HG03159 (cell line): ENCODE measurements at regions not wholly inside any gene's neighbourhood (a gene's known extent, or its start where the extent isn't known, plus 50 kb on each side); places are given as distances from the start of the nearest gene placed in this dataset.
"Not testable (repeated sequence)": the region's sequence is repeated elsewhere in the genome, so short reads cannot be mapped to it uniquely, and the experiment has no call there.

ENCODE experiments used
- ATAC-seq: cut with Tn5 transposase; IDR thresholded peaks from one replicate; pipeline ENCODE4 v1.9.1; 2021; ENCODE audit warnings: mild to moderate bottlenecking, moderate library complexity; ENCODE audit not compliant: unreplicated experiment

DNA sequence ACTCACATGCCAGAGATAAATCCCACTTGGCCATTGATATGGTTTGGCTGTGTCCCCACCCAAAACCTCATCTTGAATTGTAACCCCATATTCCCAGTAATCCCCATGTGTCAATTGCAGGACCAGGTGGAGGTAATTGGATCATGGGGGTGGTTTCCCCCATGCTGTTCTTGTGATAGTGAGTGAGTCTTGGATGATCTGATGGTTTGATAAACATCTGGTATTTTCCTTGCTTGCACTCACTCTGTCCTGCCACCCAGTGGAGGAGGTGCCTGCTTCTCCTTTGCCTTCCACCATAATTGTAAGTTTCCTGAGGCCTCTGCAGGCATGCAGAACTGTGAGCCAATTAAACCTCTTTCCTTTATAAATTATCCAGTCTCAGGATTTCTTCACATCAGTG lies 50.4 kb upstream of the B3GAT2 start:
- not testable (repeated sequence) for ATAC-seq

GRCh38 chr6:71011871-71012371 lies 55.1 kb upstream of the B3GAT2 start:
- ATAC-seq: no peak

GRCh38 chr6:71012866-71013469 lies 56.1 kb upstream of the B3GAT2 start:
- ATAC-seq: peak; percentile 77

- ATAC-seq: no peak
These were observed 58.5 kb upstream of the B3GAT2 start for GRCh38 chr6:71015392-71015791.

GRCh38 chr6:71028236-71028876 lies 71.5 kb upstream of the B3GAT2 start:
- no peak for ATAC-seq

DNA sequence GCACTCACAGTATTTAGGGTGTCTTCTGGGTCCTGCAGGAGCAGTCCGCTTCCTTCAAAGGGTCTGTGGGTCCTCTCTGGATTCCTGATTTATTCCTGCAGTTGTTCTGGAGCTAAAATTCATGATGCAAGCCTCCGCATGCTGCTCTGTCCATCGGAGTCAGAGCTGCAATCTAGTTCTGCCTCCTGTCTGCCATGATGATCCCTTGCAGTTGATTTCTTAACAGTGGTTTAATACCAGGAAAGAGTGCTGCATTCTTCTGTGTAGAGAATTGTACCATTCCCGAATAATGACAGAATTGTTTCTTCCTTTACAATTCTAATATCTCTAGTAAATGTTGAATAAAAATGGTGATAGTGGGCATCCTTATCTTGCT lies 72.0 kb upstream of the B3GAT2 start:
- ATAC-seq: no peak

DNA sequence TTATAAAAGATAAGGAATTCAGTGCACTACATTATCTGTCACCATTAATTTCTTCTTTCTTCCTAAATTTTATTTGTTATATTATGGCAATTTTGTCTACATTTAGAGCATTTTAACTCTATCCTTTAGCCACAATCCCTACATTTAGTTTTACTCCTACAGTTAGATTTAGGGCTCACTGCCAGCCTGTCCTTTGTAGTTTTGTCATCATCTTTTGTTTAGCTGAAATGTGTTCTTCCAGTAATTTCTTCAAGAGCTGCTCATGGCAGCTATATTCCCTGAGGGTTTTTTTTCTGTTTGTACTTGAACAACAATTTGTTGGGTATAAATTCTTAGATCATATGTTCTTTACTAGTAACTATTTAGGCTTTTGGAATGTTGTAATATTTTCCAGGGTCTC lies 72.7 kb upstream of the B3GAT2 start:
- no peak for ATAC-seq

DNA sequence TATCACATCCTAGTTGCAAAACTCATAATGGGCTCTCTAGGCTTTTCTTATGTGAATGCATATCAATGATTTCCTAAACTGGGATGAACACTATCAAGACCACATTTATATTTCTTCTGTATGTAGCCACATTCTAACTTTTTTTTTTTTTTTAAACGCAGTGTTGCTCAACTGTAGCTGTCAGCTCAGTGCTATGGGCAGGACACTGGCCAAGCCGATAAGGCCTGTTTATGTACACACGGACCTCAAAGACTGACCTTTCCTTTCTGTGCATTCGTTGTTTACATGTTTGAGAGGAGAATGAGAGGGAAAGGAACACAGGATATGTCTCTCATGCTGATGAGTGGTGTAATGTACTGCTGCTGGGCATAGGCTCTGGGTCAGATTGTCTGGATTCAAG lies 75.1 kb upstream of the B3GAT2 start:
- ATAC-seq: no peak

- ATAC-seq: no peak
These were observed 76.3 kb upstream of the B3GAT2 start for GRCh38 chr6:71033171-71033570.

- ATAC-seq: no peak
These were observed 77.0 kb upstream of the B3GAT2 start for GRCh38 chr6:71033890-71034289.

GRCh38 chr6:71034563-71035345 lies 77.9 kb upstream of the B3GAT2 start:
- no peak for ATAC-seq

DNA sequence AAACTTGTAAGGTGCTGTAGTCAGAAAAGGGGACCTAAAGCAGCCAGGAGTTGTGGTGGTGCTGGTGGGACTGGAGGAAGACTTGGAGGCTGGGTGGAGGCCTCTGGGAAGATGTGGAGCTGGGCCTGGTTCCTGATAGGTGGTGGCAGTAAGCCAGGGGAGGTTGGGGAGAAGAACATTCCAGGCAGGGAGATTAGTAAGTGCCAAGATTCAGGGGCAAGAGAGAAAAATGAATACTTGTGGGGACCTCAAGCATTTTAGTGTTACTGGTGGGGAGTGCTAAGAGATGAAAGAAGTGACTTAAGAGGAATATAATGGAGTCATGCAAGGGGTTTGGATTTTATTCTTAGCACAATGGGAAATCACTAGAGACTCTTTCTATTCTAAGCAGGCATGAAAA lies 79.0 kb upstream of the B3GAT2 start:
- no peak for ATAC-seq

- no peak for ATAC-seq
These were observed 82.0 kb upstream of the B3GAT2 start for GRCh38 chr6:71038711-71039344.

- no peak for ATAC-seq
These were observed 83.2 kb upstream of the B3GAT2 start for GRCh38 chr6:71040043-71040442.

GRCh38 chr6:71040841-71041240 lies 84.0 kb upstream of the B3GAT2 start:
- ATAC-seq: no peak

DNA sequence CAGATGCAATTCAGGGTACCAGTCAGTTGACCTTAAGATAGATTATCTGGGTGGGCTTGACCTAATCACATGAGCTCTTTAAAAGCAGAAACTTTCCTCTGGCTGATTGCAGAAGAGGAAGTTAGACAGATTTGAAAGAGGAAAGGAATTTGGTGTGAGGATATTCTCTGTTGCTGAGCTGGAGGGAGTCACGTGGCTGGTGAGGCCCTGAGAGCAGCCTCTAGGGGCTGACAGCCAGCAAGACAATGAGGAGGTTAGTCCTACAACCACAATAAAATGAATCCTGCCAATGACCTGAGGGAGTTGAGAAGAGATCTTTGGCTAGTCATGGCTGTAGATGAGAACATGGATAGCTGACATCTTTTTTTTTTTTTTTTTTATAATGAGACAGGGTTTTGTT lies 87.0 kb upstream of the B3GAT2 start:
- no peak for ATAC-seq

DNA sequence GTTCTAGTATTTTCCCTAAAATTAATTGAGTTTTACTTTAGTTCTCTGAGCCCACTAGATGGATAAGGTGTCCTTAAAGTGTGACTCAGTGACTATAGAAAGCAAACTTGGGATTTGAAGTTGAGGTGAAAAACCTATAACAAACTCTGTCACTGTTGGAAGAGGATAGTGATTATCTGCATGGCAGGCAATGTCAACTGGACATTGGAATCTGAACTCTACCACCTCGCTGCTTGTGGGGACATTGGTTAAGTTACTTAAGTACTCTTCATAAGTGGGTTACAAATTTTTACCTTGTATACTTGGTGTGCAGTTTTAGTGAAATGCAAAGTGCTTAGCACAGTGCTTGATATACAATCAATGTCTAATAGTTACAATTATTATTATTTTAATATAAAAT lies 87.9 kb upstream of the B3GAT2 start:
- no peak for ATAC-seq

DNA sequence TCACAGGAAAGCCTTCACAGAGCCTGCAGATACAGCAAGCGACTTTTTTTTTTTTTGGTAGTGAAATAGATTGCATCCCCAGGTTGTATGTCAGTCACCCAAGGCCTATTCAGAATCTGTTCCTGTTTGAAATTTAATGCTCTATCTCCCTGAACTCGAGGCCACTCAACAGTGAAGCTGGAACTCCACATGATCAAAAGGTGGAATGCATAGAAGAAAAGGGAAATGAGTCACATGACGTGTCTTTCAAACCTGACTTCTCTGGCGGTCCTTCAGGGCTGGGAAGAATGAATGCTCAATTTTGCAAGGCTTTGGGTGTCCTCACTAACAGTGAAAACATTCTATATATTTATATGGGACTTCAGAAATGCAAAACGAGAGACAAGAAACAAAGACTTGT lies 88.4 kb upstream of the B3GAT2 start:
- ATAC-seq: no peak

DNA sequence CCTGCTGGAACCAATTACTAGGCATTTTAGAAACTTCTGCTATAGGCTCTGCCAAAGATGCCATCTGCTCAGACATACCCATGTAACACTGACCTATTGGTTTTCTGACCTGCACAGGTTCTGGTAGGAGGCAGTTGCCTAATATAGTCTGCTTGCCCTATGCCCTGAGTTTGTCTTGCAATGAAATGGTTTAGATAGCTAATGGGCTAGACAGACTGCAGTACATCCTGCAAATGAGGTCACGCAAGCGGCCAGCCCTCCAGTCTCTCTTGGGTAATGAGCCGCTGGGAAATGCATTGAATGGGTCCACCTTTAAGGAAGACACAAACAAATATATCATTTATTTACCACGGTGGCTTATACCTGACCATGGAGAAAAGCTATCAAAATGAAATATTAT lies 90.6 kb upstream of the B3GAT2 start:
- ATAC-seq: no peak

- ATAC-seq: no peak
These were observed 91.7 kb upstream of the B3GAT2 start for GRCh38 chr6:71048320-71049164.
